Testis (tissue), 2 donors: ENCODE measurements at regions not wholly inside any gene's neighbourhood (a gene's known extent, or its start where the extent isn't known, plus 50 kb on each side); places are given as distances from the start of the nearest gene placed in this dataset.

Experiments
- POLR2A ChIP-seq: fragments of 450-650 bp; IDR thresholded peaks from one replicate; pipeline ENCODE4 v1.6.1; 2017; ENCODE audit warnings: antibody characterized with exemption, mild to moderate bottlenecking, moderate library complexity
- TF ChIP-seq, protein P1 (sequence below), 3 experiments: fragments of 450-650 bp in 2 of 3; fragments of 200-600 bp in 1 of 3; sonication (generic) in 1 of 3; IDR thresholded peaks; one replicate each; pipeline ENCODE4 v1.5.1; 2016 to 2019; ENCODE audit warnings: antibody characterized with exemption in 3 of 3, mild to moderate bottlenecking in 2 of 3, moderate library complexity in 1 of 3

DNA sequence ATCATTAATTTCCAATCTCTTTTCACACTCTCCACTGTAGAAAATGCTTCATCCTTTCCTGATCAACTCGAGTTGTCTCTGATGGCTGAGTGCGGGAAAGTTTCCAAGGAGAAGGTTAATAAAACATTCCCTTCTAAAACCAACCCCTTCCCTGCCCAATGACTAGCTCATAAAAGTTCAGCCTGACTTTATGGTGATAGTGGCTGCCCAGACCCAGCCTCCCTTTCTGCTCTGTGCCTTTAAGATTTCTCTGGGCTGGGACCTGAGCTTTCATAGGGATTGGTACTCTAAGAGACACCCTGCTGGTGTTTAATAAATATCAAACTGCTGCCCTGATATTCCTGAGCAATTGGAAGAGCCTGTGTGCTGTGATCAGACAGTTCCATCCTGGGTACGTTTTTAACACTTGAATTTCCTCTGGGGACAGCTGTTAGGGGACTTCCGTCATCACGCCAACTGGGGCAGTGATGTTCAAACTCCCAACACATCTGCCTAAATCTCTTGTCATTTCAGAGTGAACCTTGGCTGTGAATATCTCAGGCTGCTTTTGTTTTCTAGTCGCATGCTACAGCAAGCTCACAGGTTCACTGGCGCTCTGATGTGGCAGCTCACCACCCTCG lies 195.0 kb upstream of the KIRREL3 start:
- TF ChIP-seq, protein P1, sequence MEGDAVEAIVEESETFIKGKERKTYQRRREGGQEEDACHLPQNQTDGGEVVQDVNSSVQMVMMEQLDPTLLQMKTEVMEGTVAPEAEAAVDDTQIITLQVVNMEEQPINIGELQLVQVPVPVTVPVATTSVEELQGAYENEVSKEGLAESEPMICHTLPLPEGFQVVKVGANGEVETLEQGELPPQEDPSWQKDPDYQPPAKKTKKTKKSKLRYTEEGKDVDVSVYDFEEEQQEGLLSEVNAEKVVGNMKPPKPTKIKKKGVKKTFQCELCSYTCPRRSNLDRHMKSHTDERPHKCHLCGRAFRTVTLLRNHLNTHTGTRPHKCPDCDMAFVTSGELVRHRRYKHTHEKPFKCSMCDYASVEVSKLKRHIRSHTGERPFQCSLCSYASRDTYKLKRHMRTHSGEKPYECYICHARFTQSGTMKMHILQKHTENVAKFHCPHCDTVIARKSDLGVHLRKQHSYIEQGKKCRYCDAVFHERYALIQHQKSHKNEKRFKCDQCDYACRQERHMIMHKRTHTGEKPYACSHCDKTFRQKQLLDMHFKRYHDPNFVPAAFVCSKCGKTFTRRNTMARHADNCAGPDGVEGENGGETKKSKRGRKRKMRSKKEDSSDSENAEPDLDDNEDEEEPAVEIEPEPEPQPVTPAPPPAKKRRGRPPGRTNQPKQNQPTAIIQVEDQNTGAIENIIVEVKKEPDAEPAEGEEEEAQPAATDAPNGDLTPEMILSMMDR (IDR thresholded peaks at IDR 0.05): no peak
- TF ChIP-seq POLR2A: no peak
